ENCODE measurements at regions not wholly inside any gene's neighbourhood (a gene's known extent, or its start where the extent isn't known, plus 50 kb on each side); places are given as distances from the start of the nearest gene placed in this dataset.

DNA sequence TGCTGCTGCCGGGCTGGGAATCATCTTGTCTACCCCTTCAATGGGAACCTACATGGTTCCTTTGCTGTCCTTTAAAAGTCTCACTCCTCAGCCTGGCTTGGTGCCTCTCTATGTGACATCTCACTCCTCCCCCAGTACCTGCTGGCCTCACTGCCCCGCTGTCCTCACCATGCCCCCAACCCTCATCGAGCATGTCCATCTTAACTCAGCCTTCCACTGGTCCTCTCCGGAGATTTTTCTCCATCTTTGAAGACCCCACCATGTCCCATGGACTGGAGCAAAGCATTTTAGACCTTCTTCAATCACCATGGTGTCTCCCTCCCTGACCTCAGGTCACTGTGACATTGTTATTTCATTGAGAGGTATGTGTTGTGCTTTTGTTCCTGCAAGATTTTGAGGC, 58.1 kb upstream of the SIX3 start:
- ChIA-PET POLR2A (no interaction called here), CTCF (no interaction called here)
- no peaks in the 10 kb centered on the region for H3K36me3 ChIP-seq (ENCODE audit: control insufficient read depth, insufficient read depth, low read length)
- no peak overlapping the region for H3K4me3 ChIP-seq (ENCODE audit: low read depth, low read length)
- H3K27me3 ChIP-seq (ENCODE audit: control insufficient read depth, insufficient read depth, low read length), result peaks cover 1% of the 10 kb centered on the region
- TF ChIP-seq, protein P1, sequence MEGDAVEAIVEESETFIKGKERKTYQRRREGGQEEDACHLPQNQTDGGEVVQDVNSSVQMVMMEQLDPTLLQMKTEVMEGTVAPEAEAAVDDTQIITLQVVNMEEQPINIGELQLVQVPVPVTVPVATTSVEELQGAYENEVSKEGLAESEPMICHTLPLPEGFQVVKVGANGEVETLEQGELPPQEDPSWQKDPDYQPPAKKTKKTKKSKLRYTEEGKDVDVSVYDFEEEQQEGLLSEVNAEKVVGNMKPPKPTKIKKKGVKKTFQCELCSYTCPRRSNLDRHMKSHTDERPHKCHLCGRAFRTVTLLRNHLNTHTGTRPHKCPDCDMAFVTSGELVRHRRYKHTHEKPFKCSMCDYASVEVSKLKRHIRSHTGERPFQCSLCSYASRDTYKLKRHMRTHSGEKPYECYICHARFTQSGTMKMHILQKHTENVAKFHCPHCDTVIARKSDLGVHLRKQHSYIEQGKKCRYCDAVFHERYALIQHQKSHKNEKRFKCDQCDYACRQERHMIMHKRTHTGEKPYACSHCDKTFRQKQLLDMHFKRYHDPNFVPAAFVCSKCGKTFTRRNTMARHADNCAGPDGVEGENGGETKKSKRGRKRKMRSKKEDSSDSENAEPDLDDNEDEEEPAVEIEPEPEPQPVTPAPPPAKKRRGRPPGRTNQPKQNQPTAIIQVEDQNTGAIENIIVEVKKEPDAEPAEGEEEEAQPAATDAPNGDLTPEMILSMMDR (IDR thresholded peaks at IDR 0.05; ENCODE audit: insufficient read depth, low read depth, low read length), result no peak
- DNase-seq (ENCODE audit: low read depth), result no peak

DNA sequence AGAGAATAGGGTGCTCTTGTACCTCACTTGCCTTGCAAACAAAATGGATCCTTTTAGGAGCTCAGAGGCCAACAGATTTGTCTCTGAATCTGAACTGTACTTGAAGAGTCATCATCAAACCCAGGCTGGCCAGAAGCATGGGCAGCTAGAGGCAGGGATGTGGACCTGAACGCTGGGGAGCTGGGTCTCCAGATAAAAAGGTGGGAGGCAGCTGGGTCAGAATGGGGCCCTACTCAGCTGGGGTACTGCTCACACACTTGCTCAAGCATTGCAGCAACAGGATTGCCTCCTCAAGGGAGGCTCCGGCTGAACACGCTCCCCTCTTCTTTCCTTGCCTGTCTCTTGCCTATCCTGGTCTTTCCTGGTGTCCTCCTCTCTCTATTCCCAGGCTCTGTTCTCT, 57.3 kb upstream of the SIX3 start:
- Histone ChIP-seq H3K4me3 (ENCODE audit: low read depth, low read length) (no peak overlapping the region), H3K27me3 (ENCODE audit: control insufficient read depth, insufficient read depth, low read length) (peaks cover 1% of the 10 kb centered on the region), H3K36me3 (ENCODE audit: control insufficient read depth, insufficient read depth, low read length) (no peaks in the 10 kb centered on the region)
- DNase-seq (ENCODE audit: low read depth), result no peak
- ChIA-PET POLR2A (no interaction called here), CTCF (no interaction called here)
- TF ChIP-seq, protein P1 (IDR thresholded peaks at IDR 0.05; ENCODE audit: insufficient read depth, low read depth, low read length), result no peak

DNA sequence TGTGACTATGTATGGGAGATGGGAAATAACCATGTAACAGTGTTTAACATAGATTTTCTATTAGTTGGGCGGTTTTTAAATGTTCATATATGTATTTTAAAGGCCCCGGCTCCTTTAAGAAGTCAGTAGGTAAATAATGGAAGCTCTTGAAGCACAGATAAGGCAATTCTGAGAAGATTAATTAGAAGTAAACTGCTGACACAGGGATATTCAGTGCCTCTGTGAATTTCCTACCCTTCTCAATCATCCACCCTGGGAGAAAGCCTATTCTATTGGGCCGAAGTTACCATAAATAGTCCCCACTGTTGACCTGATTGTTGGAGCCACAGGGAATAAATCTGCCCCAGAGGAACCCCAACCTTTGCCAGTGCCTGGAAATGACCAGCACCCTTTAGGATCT, 56.8 kb upstream of the SIX3 start:
- CTCF ChIA-PET, result interaction anchor here (1.6 kb wide), 1 partner anchor 8 kb away, joined by 5 read pairs; no protein-coding TSS in a partner anchor
- TF ChIP-seq, protein P1 (IDR thresholded peaks at IDR 0.05; ENCODE audit: insufficient read depth, low read depth, low read length), result no peak
- Histone ChIP-seq H3K27me3 (ENCODE audit: control insufficient read depth, insufficient read depth, low read length) (peaks cover 1% of the 10 kb centered on the region), H3K36me3 (ENCODE audit: control insufficient read depth, insufficient read depth, low read length) (no peaks in the 10 kb centered on the region), H3K4me3 (ENCODE audit: low read depth, low read length) (no peak overlapping the region)
- POLR2A ChIA-PET, result no interaction called here
- no peak for DNase-seq (ENCODE audit: low read depth)

DNA sequence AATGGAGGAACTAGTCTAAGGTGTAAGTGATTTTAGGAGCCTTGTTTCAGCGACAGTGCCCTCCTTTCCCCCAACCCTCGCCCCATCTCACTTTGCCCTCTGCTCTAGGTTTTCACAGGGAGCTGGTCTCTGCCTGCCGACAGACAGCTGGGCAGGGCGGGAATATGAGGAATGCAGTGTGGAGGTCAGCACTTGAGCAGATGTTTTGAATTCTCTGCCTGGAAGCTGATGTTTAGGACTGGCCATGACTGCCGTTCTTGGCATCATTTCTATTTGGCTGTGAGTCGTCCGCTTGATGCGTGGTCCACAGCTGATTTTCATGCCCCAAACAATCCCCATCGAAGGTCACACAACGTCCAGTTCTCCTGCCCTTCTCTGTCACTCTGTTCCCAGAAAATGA, 55.1 kb upstream of the SIX3 start:
- CTCF ChIA-PET, result no interaction called here
- Histone ChIP-seq H3K27me3 (ENCODE audit: control insufficient read depth, insufficient read depth, low read length) (peaks cover 1% of the 10 kb centered on the region; the same call in 1 of the 2 replicates), H3K36me3 (ENCODE audit: control insufficient read depth, insufficient read depth, low read length) (no peaks in the 10 kb centered on the region), H3K4me3 (ENCODE audit: low read depth, low read length) (no peak overlapping the region)
- POLR2A ChIA-PET, result no interaction called here
- TF ChIP-seq, protein P1 (IDR thresholded peaks at IDR 0.05; ENCODE audit: insufficient read depth, low read depth, low read length), result no peak
- DNase-seq (ENCODE audit: low read depth), result no peak

DNA sequence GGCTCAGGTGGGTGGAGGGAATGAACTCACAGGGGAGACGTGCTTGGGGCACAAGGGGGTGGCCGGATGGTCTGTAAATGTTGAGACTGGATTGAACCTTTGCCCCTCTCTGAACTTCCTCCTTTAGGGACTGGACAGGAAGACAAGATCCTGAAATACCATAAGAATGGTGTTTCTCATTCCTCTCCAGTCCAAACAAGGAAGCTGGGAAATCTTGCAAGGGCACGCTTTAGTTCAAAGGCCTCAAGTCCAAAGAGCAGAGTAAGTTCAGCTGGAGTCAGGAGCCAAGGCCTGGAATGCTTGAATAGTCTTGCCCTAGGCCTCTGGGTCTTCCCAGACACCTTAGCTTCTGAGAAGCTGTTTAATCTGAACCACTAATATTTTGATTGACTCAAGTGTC, 52.4 kb upstream of the SIX3 start:
- peaks cover 1% of the 10 kb centered on the region; the same call in 1 of the 2 replicates for H3K27me3 ChIP-seq (ENCODE audit: control insufficient read depth, insufficient read depth, low read length)
- TF ChIP-seq, protein P1 (IDR thresholded peaks at IDR 0.05; ENCODE audit: insufficient read depth, low read depth, low read length), result no peak
- no peaks in the 10 kb centered on the region for H3K36me3 ChIP-seq (ENCODE audit: control insufficient read depth, insufficient read depth, low read length)
- POLR2A ChIA-PET, result no interaction called here
- CTCF ChIA-PET, result no interaction called here
- no peak overlapping the region for H3K4me3 ChIP-seq (ENCODE audit: low read depth, low read length)
- DNase-seq (ENCODE audit: low read depth), result no peak
